B cell (primary cell): ENCODE measurements at regions not wholly inside any gene's neighbourhood (a gene's known extent, or its start where the extent isn't known, plus 50 kb on each side); places are given as distances from the start of the nearest gene placed in this dataset.

Experiments used
- EZH2 ChIP-seq: IDR thresholded peaks from 2 replicates; pipeline ENCODE4 v1.6.1; 2012; ENCODE audit warnings: borderline replicate concordance, low read depth, mild to moderate bottlenecking, moderate library complexity, low read length; ENCODE audit not compliant: insufficient read depth, poor library complexity, severe bottlenecking
- TF ChIP-seq, protein P1 (sequence below): fragments of 200-600 bp; IDR thresholded peaks from one replicate; pipeline ENCODE4 v1.8.0; 2022; ENCODE audit warnings: antibody characterized with exemption, mild to moderate bottlenecking

GRCh38 chr17:72511242-72511641, 390.4 kb downstream of the SOX9 start:
- TF ChIP-seq, protein P1, sequence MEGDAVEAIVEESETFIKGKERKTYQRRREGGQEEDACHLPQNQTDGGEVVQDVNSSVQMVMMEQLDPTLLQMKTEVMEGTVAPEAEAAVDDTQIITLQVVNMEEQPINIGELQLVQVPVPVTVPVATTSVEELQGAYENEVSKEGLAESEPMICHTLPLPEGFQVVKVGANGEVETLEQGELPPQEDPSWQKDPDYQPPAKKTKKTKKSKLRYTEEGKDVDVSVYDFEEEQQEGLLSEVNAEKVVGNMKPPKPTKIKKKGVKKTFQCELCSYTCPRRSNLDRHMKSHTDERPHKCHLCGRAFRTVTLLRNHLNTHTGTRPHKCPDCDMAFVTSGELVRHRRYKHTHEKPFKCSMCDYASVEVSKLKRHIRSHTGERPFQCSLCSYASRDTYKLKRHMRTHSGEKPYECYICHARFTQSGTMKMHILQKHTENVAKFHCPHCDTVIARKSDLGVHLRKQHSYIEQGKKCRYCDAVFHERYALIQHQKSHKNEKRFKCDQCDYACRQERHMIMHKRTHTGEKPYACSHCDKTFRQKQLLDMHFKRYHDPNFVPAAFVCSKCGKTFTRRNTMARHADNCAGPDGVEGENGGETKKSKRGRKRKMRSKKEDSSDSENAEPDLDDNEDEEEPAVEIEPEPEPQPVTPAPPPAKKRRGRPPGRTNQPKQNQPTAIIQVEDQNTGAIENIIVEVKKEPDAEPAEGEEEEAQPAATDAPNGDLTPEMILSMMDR, result no peak
- TF ChIP-seq EZH2, result no peak
